Fibroblast of the aortic adventitia (primary cell): ENCODE measurements at regions not wholly inside any gene's neighbourhood (a gene's known extent, or its start where the extent isn't known, plus 50 kb on each side); places are given as distances from the start of the nearest gene placed in this dataset.

Source experiments
- DNase-seq: peaks from one replicate; pipeline ENCODE4 v3.0.0-alpha.2; 2010; ENCODE audit warnings: low read depth
- H3K4me3 ChIP-seq: 2 replicates; pipeline ENCODE4 v1.5.1; 2011; ENCODE audit warnings: low read depth, mild to moderate bottlenecking, control low read depth, low read length, moderate library complexity
- CTCF ChIP-seq: IDR thresholded peaks from 2 replicates; pipeline ENCODE4 v1.5.1; 2011; ENCODE audit warnings: mild to moderate bottlenecking, low read length, control low read depth, inconsistent platforms; ENCODE audit not compliant: insufficient read depth

GRCh38 chr18:57220480-57220879 lies 73.6 kb downstream of the BOD1L2 start:
- H3K4me3 ChIP-seq: no peak overlapping the region
- TF ChIP-seq CTCF: no peak
- DNase-seq: no peak

DNA sequence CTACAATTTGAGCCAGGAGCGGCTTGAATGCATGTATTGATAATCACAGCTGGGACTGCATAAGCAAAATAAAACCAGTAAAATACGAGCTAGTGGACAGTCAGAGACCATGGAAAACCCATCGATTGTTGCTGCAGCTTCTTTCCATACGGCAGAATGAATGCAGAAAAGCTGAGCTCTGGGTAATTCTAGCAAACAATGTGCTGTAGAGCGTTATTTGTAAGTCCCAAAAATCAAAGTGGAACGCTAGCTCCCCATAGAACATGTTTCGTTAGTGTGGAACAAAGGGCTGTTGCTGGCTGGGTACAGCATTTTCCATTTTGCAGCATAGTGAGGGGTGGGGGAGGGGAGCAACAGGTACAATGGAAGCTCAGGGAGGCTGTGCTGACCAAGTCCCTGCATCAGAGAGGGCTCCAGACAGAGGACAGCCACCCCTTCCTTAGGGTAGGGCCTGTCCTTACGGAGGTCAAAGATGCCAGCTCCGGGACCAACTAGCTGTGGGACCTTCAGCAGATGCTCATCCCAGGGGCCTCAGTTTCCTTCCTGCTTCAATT lies 74.1 kb downstream of the BOD1L2 start:
- H3K4me3 ChIP-seq: no peak overlapping the region
- no peak for TF ChIP-seq CTCF
- no peak for DNase-seq

DNA sequence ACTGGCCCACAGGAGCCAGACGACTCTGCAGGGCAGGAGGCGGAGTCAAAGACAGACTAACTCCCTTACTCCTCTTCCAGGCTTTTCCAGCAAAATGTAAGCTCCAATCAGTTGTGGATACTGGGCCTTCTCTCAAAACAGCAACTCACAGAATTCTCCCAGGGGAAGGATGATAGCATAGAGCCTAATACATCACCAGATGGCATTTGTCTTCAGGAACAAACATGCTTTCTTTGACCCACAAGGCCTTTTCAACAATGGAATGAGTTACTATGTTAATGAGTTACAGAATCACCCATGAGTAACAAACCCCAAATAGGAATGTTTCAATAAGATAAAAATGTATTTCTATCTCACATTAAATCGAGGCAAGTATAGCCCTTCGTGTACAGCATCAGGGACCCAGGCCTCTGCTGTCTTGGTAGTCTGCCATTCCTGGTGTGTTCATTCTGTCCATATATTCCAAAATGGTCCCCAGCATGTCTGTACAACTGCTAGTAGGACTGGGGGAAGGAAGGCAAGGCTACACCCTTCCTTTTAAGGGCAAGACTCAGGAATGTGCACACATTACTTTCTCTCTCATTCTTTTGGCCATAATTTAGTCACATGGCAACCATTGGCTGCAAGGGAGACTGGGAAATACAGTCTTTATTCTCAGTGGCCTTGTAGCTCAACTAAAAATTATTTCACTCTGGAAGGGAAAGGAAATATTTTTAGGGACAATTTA lies 76.4 kb downstream of the BOD1L2 start:
- no peak overlapping the region for H3K4me3 ChIP-seq
- TF ChIP-seq CTCF: no peak
- no peak for DNase-seq

- TF ChIP-seq CTCF: no peak
- no peak overlapping the region for H3K4me3 ChIP-seq
- no peak for DNase-seq
Measured at GRCh38 chr18:57230861-57231585, 84.1 kb downstream of the BOD1L2 start.

- DNase-seq: no peak
Measured at GRCh38 chr18:57231864-57232263, 85.0 kb downstream of the BOD1L2 start.

GRCh38 chr18:57234346-57234745 lies 87.5 kb downstream of the BOD1L2 start:
- DNase-seq: no peak
- no peak overlapping the region for H3K4me3 ChIP-seq
- TF ChIP-seq CTCF: no peak

More at GRCh38 chr18:57231864-57232263, 85.0 kb downstream of the BOD1L2 start:
- no peak overlapping the region for H3K4me3 ChIP-seq
- no peak for TF ChIP-seq CTCF
